ENCODE measurements at regions not wholly inside any gene's neighbourhood (a gene's known extent, or its start where the extent isn't known, plus 50 kb on each side); places are given as distances from the start of the nearest gene placed in this dataset.

DNA sequence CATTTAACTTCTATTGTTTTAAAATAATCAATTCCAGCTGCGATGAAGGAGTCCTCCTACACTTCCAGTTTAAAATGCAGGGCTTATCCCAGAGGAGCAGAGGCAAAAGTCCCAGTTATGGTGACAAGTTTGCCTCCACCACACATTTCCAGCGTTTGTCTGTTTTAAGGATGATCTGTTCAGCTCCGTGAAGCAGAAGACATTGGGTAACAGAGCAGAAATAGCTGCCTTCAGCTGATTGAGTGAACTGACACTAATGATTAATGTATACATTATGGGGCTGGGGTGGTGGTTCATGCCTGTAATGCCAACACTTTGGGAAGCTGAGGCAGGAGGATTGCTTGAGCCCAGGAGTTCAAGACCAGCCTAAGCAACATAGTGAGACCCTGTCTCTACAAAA, 127.6 kb downstream of the HSD17B3 start:
- TF ChIP-seq, protein P1, sequence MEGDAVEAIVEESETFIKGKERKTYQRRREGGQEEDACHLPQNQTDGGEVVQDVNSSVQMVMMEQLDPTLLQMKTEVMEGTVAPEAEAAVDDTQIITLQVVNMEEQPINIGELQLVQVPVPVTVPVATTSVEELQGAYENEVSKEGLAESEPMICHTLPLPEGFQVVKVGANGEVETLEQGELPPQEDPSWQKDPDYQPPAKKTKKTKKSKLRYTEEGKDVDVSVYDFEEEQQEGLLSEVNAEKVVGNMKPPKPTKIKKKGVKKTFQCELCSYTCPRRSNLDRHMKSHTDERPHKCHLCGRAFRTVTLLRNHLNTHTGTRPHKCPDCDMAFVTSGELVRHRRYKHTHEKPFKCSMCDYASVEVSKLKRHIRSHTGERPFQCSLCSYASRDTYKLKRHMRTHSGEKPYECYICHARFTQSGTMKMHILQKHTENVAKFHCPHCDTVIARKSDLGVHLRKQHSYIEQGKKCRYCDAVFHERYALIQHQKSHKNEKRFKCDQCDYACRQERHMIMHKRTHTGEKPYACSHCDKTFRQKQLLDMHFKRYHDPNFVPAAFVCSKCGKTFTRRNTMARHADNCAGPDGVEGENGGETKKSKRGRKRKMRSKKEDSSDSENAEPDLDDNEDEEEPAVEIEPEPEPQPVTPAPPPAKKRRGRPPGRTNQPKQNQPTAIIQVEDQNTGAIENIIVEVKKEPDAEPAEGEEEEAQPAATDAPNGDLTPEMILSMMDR (IDR thresholded peaks at IDR 0.05): no peak
- TF ChIP-seq EP300 (IDR thresholded peaks at IDR 0.05) (no peak), POLR2A (IDR thresholded peaks at IDR 0.05) (no peak), POLR2AphosphoS5 (IDR thresholded peaks at IDR 0.05) (no peak)
